Osteocyte (in vitro differentiated cells): ENCODE measurements at regions not wholly inside any gene's neighbourhood (a gene's known extent, or its start where the extent isn't known, plus 50 kb on each side); places are given as distances from the start of the nearest gene placed in this dataset.

Source experiments
- DNase-seq: peaks from one replicate; pipeline ENCODE4 v3.0.0; 2021; ENCODE audit warnings: mixed read lengths; ENCODE audit not compliant: unreplicated experiment; ENCODE audit errors: extremely low spot score
- H3K27ac Mint-ChIP-seq: one replicate; pipeline ENCODE4 v1.8.0; 2021; ENCODE audit warnings: mild to moderate bottlenecking, mixed read lengths; ENCODE audit not compliant: unreplicated experiment
- H3K27me3 Mint-ChIP-seq: one replicate; pipeline ENCODE4 v1.8.0; 2021; ENCODE audit warnings: mixed read lengths; ENCODE audit not compliant: unreplicated experiment
- H3K36me3 Mint-ChIP-seq: one replicate; pipeline ENCODE4 v1.8.0; 2021; ENCODE audit warnings: mixed read lengths; ENCODE audit not compliant: unreplicated experiment
- H3K4me1 Mint-ChIP-seq: one replicate; pipeline ENCODE4 v1.8.0; 2021; ENCODE audit warnings: mixed read lengths; ENCODE audit not compliant: unreplicated experiment
- H3K4me3 Mint-ChIP-seq: one replicate; pipeline ENCODE4 v1.8.0; 2021; ENCODE audit warnings: mild to moderate bottlenecking, moderate library complexity, mixed read lengths; ENCODE audit not compliant: unreplicated experiment
- H3K9me3 Mint-ChIP-seq: one replicate; pipeline ENCODE4 v1.8.0; 2021; ENCODE audit warnings: mixed read lengths; ENCODE audit not compliant: unreplicated experiment
- TF ChIP-seq, protein P1 (sequence below): fragments of 200-600 bp; sonication (generic); IDR thresholded peaks from 2 replicates; pipeline ENCODE4 v1.5.0; 2021; ENCODE audit warnings: antibody characterized with exemption, mild to moderate bottlenecking, moderate library complexity

DNA sequence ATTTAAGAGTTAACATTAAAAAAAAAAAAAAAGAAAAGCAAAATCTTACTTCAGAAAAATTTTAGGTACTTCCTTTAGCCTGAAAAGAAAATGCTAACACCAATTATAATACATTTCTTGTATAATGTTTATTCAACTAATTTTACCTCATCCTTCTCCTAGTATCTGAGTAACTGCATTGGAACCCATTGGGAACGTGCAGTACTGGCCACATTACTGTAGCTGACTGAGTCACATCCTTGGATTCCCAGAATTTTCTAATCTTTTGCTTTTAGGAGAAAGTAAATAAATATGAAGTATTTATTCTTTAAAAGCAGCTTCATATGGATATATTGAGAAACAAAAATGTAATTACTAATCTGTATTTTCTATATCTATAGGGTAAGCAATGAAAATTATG lies 82.6 kb upstream of the SLITRK2 start:
- no peaks in the 10 kb centered on the region for H3K4me1 Mint-ChIP-seq
- H3K27me3 Mint-ChIP-seq, result no peaks in the 10 kb centered on the region
- H3K9me3 Mint-ChIP-seq, result peaks cover 46% of the 10 kb centered on the region
- no peak overlapping the region for H3K4me3 Mint-ChIP-seq
- TF ChIP-seq, protein P1, sequence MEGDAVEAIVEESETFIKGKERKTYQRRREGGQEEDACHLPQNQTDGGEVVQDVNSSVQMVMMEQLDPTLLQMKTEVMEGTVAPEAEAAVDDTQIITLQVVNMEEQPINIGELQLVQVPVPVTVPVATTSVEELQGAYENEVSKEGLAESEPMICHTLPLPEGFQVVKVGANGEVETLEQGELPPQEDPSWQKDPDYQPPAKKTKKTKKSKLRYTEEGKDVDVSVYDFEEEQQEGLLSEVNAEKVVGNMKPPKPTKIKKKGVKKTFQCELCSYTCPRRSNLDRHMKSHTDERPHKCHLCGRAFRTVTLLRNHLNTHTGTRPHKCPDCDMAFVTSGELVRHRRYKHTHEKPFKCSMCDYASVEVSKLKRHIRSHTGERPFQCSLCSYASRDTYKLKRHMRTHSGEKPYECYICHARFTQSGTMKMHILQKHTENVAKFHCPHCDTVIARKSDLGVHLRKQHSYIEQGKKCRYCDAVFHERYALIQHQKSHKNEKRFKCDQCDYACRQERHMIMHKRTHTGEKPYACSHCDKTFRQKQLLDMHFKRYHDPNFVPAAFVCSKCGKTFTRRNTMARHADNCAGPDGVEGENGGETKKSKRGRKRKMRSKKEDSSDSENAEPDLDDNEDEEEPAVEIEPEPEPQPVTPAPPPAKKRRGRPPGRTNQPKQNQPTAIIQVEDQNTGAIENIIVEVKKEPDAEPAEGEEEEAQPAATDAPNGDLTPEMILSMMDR, result no peak
- no peak for DNase-seq
- H3K27ac Mint-ChIP-seq, result no peak overlapping the region
- no peaks in the 10 kb centered on the region for H3K36me3 Mint-ChIP-seq

DNA sequence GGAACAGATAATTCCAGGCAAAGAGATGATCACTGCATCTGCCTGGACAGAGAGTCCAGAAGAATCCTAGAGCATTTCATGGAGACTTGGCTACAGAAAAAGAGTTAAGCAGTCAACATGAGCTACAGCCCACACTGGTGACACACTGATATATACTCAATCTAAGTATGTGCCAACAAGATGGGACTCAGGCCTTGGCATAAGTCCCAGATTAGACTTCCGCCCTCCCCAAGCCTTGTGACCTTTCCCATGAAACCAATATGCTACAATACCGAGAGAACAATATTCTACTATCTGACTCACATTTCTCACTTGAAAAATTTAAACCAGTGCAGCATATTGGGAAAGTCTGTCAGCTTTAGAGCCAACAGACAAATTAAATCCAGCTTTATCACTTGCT lies 65.7 kb upstream of the SLITRK2 start:
- no peak overlapping the region for H3K27ac Mint-ChIP-seq
- H3K9me3 Mint-ChIP-seq, result peaks cover 36% of the 10 kb centered on the region
- TF ChIP-seq, protein P1, result no peak
- H3K36me3 Mint-ChIP-seq, result no peaks in the 10 kb centered on the region
- H3K4me1 Mint-ChIP-seq, result no peaks in the 10 kb centered on the region
- DNase-seq, result no peak
- no peaks in the 10 kb centered on the region for H3K27me3 Mint-ChIP-seq
- no peak overlapping the region for H3K4me3 Mint-ChIP-seq
